ENCODE measurements at regions not wholly inside any gene's neighbourhood (a gene's known extent, or its start where the extent isn't known, plus 50 kb on each side); places are given as distances from the start of the nearest gene placed in this dataset.
A peak's percentile ranks its signal among the peaks of the same experiment; 100 is the strongest.

DNA sequence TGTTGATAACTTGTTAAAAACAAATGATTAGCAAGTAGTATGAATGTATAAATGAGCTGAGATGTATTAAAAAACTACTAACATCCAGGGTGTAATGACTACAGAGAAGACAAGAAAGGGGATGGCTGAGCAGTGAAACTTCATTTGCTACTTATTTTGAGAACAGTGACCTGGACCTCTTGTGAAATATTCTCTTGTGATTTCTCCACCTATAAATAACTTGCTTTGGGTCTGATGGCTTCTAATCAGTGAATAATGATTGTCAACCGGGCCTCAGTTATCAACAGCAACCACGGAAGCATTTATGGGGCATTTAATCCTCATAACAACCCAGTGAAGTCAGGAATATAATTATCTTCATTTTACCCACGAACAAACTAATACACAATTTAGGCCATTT lies 154.2 kb upstream of the HAND2 start:
- Mint-ChIP-seq H3K9me3 (no peaks in the 10 kb centered on the region), H3K27me3 (no peaks in the 10 kb centered on the region), H3K27ac (no peak overlapping the region), H3K4me3 (no peak overlapping the region), H3K4me1 (no peaks in the 10 kb centered on the region), H3K36me3 (no peaks in the 10 kb centered on the region)
- Histone ChIP-seq H3K4me1 (ENCODE audit: insufficient read depth, low read length) (no peaks in the 10 kb centered on the region), H3K27me3 (ENCODE audit: insufficient read depth, low read length, poor library complexity, severe bottlenecking) (no peaks in the 10 kb centered on the region), H3K9me3 (ENCODE audit: low read length) (no peaks in the 10 kb centered on the region), H3K27ac (ENCODE audit: low read depth, low read length) (no peak overlapping the region), H3K4me3 (ENCODE audit: low read length) (no peak overlapping the region), H3K36me3 (ENCODE audit: insufficient read depth, low read length) (no peaks in the 10 kb centered on the region)
- ChIA-PET POLR2A (no interaction called here), CTCF (no interaction called here)
- DNase-seq: no peak

DNA sequence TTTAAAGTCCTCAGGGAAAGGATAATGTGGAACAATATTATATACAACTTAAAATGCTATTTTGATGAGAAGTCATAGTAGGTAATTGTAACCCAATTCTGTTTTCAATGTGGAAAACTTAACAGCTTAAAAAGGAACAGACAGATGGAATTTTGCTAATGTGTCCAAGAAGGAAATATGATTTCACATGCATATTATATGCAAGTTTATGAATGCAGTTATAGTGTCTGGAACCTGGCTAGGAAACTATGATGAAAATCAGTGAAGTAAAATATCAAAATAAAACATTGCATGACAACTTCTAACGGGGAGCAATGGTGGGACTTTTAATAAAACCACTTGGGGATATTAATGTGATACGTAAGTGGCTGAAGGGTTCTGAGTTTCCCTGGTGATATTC lies 152.6 kb upstream of the HAND2 start:
- Mint-ChIP-seq H3K36me3 (no peaks in the 10 kb centered on the region), H3K27me3 (no peaks in the 10 kb centered on the region), H3K4me3 (no peak overlapping the region), H3K9me3 (no peaks in the 10 kb centered on the region), H3K4me1 (no peaks in the 10 kb centered on the region), H3K27ac (no peak overlapping the region)
- H3K4me3 ChIP-seq (ENCODE audit: low read length): no peak overlapping the region
- DNase-seq: no peak
- H3K36me3 ChIP-seq (ENCODE audit: insufficient read depth, low read length): no peaks in the 10 kb centered on the region
- ChIA-PET CTCF (no interaction called here), POLR2A (no interaction called here)
- H3K9me3 ChIP-seq (ENCODE audit: low read length): no peaks in the 10 kb centered on the region
- H3K27me3 ChIP-seq (ENCODE audit: insufficient read depth, low read length, poor library complexity, severe bottlenecking): no peaks in the 10 kb centered on the region
- no peaks in the 10 kb centered on the region for H3K4me1 ChIP-seq (ENCODE audit: insufficient read depth, low read length)
- H3K27ac ChIP-seq (ENCODE audit: low read depth, low read length): no peak overlapping the region

DNA sequence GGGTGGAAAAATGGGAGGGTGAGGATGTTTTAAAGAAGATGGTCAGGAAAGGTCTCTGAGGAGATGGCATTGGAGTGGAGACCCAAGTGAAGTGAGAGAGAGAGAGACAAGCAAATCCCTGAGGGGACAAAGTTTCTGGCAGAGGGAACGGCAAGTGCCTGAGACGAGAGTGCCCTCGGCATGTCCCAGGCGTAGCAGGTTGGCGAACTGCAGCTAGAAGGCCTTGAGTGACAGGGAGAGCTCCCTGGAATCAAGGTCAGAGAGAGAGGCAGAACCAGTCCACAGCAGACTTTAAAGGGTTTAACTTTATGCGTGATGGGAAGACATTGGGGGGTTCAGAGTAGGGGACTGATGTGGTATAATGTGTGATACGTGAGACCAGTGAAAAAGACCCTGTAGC lies 150.2 kb upstream of the HAND2 start:
- Mint-ChIP-seq H3K4me3 (no peak overlapping the region), H3K27me3 (peaks cover 0 to under 1% of the 10 kb centered on the region in 2 donors), H3K36me3 (no peaks in the 10 kb centered on the region), H3K9me3 (peaks cover 0 to 3% (median 0%) of the 10 kb centered on the region in 5 donors), H3K27ac (peak overlapping the region in 1 of 8 donors; percentile 43), H3K4me1 (no peaks in the 10 kb centered on the region)
- ChIA-PET POLR2A (no interaction called here), CTCF (no interaction called here)
- Histone ChIP-seq H3K9me3 (ENCODE audit: low read length) (no peaks in the 10 kb centered on the region), H3K27ac (ENCODE audit: low read depth, low read length) (no peak overlapping the region), H3K27me3 (ENCODE audit: insufficient read depth, low read length, poor library complexity, severe bottlenecking) (no peaks in the 10 kb centered on the region), H3K4me1 (ENCODE audit: insufficient read depth, low read length) (no peaks in the 10 kb centered on the region), H3K36me3 (ENCODE audit: insufficient read depth, low read length) (no peaks in the 10 kb centered on the region), H3K4me3 (ENCODE audit: low read length) (no peak overlapping the region)
- no peak for DNase-seq

DNA sequence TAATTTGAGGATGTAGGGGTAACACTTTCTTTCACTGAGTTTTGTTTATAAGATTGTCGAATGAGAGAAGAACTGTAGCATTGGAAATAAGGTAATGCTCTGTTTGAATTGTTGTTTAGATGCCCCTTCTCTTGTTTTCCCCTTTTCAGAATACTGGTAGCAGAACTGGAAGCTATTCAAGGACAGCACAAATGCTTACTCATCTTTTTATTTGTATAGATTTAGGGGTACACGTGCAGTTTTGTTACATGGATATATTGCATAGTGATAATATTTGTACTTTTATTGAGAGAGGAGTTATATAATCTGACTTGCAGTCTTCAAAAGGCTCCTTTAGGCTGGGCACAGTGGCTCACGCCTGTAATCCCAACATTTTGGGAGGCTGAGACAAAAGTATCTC lies 145.4 kb upstream of the HAND2 start:
- no peak overlapping the region for H3K4me3 ChIP-seq (ENCODE audit: low read length)
- no peaks in the 10 kb centered on the region for H3K36me3 Mint-ChIP-seq
- H3K27me3 ChIP-seq (ENCODE audit: insufficient read depth, low read length, poor library complexity, severe bottlenecking): no peaks in the 10 kb centered on the region
- no peak overlapping the region for H3K4me3 Mint-ChIP-seq
- no peaks in the 10 kb centered on the region for H3K36me3 ChIP-seq (ENCODE audit: insufficient read depth, low read length)
- H3K27ac Mint-ChIP-seq: no peak overlapping the region
- DNase-seq: no peak
- H3K9me3 ChIP-seq (ENCODE audit: low read length): no peaks in the 10 kb centered on the region
- POLR2A ChIA-PET: no interaction called here
- peaks cover 0 to 11% (median 3%) of the 10 kb centered on the region in 5 donors for H3K9me3 Mint-ChIP-seq
- H3K4me1 ChIP-seq (ENCODE audit: insufficient read depth, low read length): no peaks in the 10 kb centered on the region
- no peaks in the 10 kb centered on the region for H3K4me1 Mint-ChIP-seq
- no peak overlapping the region for H3K27ac ChIP-seq (ENCODE audit: low read depth, low read length)
- CTCF ChIA-PET: no interaction called here
- peaks cover 2 to 3% of the 10 kb centered on the region in 2 donors for H3K27me3 Mint-ChIP-seq

DNA sequence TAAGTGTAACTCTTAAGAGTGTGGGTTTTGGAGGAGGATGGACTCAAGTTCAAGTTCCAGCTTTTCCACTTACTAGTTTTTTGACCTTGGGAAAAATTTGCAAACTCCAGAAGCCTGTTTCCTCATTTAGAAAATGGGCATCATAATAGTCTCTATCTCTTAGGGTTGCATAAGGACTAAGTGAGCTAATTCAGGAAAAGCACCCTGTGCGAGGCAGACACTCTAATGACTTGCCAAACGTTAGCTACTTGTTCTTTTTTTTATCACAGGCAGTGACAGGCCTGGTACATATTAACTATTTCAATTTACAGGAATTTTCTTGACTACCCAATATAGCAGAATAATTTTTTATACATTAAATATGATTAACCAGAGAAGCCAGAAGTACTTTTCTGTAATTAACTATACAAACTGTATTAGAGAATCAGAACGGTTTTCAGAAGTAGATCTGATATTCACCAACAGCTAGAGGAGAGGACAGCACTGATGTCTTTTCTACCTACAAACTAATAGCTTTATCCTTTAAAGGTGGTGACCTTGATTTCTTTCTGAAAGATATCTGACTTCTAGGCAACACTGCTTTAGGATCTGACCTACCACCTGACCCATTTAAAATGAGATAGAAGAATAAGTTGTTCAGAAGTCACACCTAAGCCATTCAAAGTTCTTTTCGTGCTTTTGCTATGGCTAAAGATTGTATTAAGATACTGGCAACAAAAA lies 139.6 kb upstream of the HAND2 start:
- Histone ChIP-seq H3K27me3 (ENCODE audit: insufficient read depth, low read length, poor library complexity, severe bottlenecking) (no peaks in the 10 kb centered on the region), H3K36me3 (ENCODE audit: insufficient read depth, low read length) (no peaks in the 10 kb centered on the region), H3K9me3 (ENCODE audit: low read length) (no peaks in the 10 kb centered on the region), H3K4me1 (ENCODE audit: insufficient read depth, low read length) (no peaks in the 10 kb centered on the region), H3K27ac (ENCODE audit: low read depth, low read length) (no peak overlapping the region), H3K4me3 (ENCODE audit: low read length) (no peak overlapping the region)
- Mint-ChIP-seq H3K36me3 (no peaks in the 10 kb centered on the region), H3K4me3 (no peak overlapping the region), H3K27me3 (peaks cover 0 to 3% of the 10 kb centered on the region in 2 donors), H3K27ac (no peak overlapping the region), H3K9me3 (peaks cover 0 to 10% (median 3%) of the 10 kb centered on the region in 5 donors), H3K4me1 (no peaks in the 10 kb centered on the region)
- POLR2A ChIA-PET: no interaction called here
- DNase-seq: no peak
- CTCF ChIA-PET: no interaction called here

DNA sequence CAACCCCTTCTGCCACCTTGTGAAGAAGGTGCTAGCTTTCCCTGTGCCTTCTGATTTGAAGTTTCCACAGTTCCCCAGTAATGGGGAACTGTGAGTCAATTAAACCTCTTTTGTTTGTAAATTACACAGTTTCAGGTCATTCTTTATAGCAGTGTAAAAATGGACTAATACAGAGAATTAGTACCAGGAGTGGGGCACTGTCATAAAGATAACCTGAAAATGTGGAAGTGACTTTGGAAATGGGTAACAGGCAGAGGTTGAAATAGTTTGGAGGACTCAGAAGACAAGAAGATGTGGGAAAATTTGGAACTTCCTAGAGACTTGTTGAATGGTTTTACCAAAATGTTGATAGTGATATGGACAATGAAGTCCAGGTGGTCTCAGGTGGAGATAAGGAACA lies 131.0 kb upstream of the HAND2 start:
- H3K4me3 ChIP-seq (ENCODE audit: low read length): no peak overlapping the region
- H3K9me3 Mint-ChIP-seq: peaks cover 0 to 3% (median 0%) of the 10 kb centered on the region in 5 donors
- POLR2A ChIA-PET: no interaction called here
- H3K27ac ChIP-seq (ENCODE audit: low read depth, low read length): no peak overlapping the region
- H3K27me3 Mint-ChIP-seq: peaks cover 1 to 3% of the 10 kb centered on the region in 2 donors
- H3K9me3 ChIP-seq (ENCODE audit: low read length): no peaks in the 10 kb centered on the region
- H3K36me3 ChIP-seq (ENCODE audit: insufficient read depth, low read length): no peaks in the 10 kb centered on the region
- no peaks in the 10 kb centered on the region for H3K36me3 Mint-ChIP-seq
- H3K4me1 Mint-ChIP-seq: no peaks in the 10 kb centered on the region
- no peaks in the 10 kb centered on the region for H3K4me1 ChIP-seq (ENCODE audit: insufficient read depth, low read length)
- CTCF ChIA-PET: no interaction called here
- no peaks in the 10 kb centered on the region for H3K27me3 ChIP-seq (ENCODE audit: insufficient read depth, low read length, poor library complexity, severe bottlenecking)
- DNase-seq: no peak
- H3K4me3 Mint-ChIP-seq: no peak overlapping the region
- H3K27ac Mint-ChIP-seq: no peak overlapping the region

DNA sequence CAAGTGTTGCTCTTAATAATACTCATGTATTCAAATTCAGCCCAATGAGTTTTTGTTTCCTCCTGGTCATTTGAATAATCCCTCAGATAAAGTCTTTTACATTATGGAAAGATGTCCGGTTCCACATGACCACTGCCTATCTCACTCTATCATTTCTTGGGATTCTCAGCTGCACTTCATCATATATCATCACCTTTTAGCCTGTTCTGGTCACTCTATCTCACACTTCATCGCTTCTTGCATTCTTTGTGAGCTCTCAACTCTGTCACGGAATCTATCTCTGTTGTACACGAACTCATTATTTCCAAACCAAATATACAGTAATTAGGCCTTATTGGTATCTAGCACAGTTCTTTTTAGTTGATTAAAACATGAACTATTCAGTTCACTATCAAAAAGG lies 126.9 kb upstream of the HAND2 start:
- ChIA-PET POLR2A (no interaction called here), CTCF (no interaction called here)
- H3K36me3 ChIP-seq (ENCODE audit: insufficient read depth, low read length): no peaks in the 10 kb centered on the region
- H3K27ac ChIP-seq (ENCODE audit: low read depth, low read length): no peak overlapping the region
- no peaks in the 10 kb centered on the region for H3K4me1 ChIP-seq (ENCODE audit: insufficient read depth, low read length)
- no peak for DNase-seq
- H3K27ac Mint-ChIP-seq: no peak overlapping the region
- H3K4me3 ChIP-seq (ENCODE audit: low read length): no peak overlapping the region
- H3K27me3 Mint-ChIP-seq: peaks cover 3 to 4% of the 10 kb centered on the region in 2 donors
- H3K4me1 Mint-ChIP-seq: no peaks in the 10 kb centered on the region
- no peak overlapping the region for H3K4me3 Mint-ChIP-seq
- H3K9me3 Mint-ChIP-seq: no peaks in the 10 kb centered on the region
- H3K36me3 Mint-ChIP-seq: no peaks in the 10 kb centered on the region
- H3K9me3 ChIP-seq (ENCODE audit: low read length): no peaks in the 10 kb centered on the region
- H3K27me3 ChIP-seq (ENCODE audit: insufficient read depth, low read length, poor library complexity, severe bottlenecking): no peaks in the 10 kb centered on the region

DNA sequence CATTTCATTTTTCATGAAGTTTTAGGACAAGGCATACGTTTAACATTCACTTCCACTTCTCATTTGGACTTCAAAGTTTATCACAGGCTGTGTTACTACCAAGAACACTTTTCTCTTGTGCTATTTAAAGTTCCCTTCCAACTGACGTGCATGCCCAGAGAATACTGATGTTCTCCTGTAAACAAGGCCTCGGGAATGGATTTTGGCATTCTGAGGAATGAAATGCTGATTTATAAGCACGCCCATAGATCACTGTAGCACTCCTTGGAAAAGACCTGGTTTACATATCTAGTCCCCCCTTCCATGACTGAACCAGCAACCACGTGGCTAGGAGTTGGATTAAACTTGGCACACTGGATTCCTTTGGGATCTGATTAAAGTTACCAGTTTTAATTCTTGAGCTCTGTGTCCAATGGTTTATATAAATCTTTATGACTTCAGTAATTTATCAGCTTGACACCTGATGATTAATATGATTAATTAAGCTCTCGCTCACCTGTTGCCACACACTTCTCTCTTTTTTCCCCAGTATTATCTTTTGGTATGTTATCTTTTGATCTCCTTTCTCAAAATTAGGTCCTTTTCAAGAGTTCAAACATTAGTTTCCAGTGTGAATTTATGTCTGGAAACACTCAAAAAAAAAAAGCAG lies 122.4 kb upstream of the HAND2 start:
- Mint-ChIP-seq H3K4me3 (no peak overlapping the region), H3K36me3 (no peaks in the 10 kb centered on the region), H3K27me3 (peaks cover 2 to 3% of the 10 kb centered on the region in 2 donors), H3K9me3 (no peaks in the 10 kb centered on the region), H3K4me1 (no peaks in the 10 kb centered on the region), H3K27ac (no peak overlapping the region)
- Histone ChIP-seq H3K36me3 (ENCODE audit: insufficient read depth, low read length) (no peaks in the 10 kb centered on the region), H3K27ac (ENCODE audit: low read depth, low read length) (no peak overlapping the region), H3K27me3 (ENCODE audit: insufficient read depth, low read length, poor library complexity, severe bottlenecking) (no peaks in the 10 kb centered on the region), H3K9me3 (ENCODE audit: low read length) (no peaks in the 10 kb centered on the region), H3K4me3 (ENCODE audit: low read length) (no peak overlapping the region), H3K4me1 (ENCODE audit: insufficient read depth, low read length) (no peaks in the 10 kb centered on the region)
- CTCF ChIA-PET: no interaction called here
- DNase-seq: no peak
- POLR2A ChIA-PET: no interaction called here
